GM12878 (cell line): ENCODE measurements at regions not wholly inside any gene's neighbourhood (a gene's known extent, or its start where the extent isn't known, plus 50 kb on each side); places are given as distances from the start of the nearest gene placed in this dataset.

Experiments used
- ATAC-seq: fragments of 200-7000 bp; cut with Tn5 transposase; 3 replicates; pipeline ENCODE4 v1.9.1; 2020; ENCODE audit warnings: mild to moderate bottlenecking, moderate library complexity
- BruUV-seq: library from RNA; stranded (reverse); fragments of 400-500 nt; replicated peaks from 2 replicates; lab custom pipeline; 2021; lab: Mats Ljungman, UMichigan
- CTCF ChIA-PET: fragments of 300-600 bp; sonication (Branson Sonifier 250); formaldehyde crosslinking; extraction: SDS; loops from one replicate; lab custom pipeline; 2021; ENCODE audit warnings: inconsistent platforms; lab: Yijun Ruan, JAX
- POLR2A ChIA-PET: fragments of 350-600 bp; formaldehyde crosslinking; extraction: SDS; loops from one replicate; lab custom pipeline; 2021; ENCODE audit warnings: inconsistent platforms; lab: Charles Lee
- RAD21 ChIA-PET: fragments of 300-600 bp; sonication (Branson Sonifier 250); formaldehyde crosslinking; loops from one replicate; lab custom pipeline; 2023; ENCODE audit warnings: antibody characterized with exemption; ENCODE audit not compliant: unreplicated experiment; lab: Charles Lee
- SMC1A ChIA-PET: fragments of 300-600 bp; sonication (Branson Sonifier 250); formaldehyde crosslinking; loops from one replicate; lab custom pipeline; 2023; ENCODE audit not compliant: unreplicated experiment, uncharacterized antibody; lab: Charles Lee
- DNase-seq: peaks from one replicate; pipeline ENCODE4 v3.0.0-alpha.2; 2011; ENCODE audit warnings: low read depth, low spot score
- FAIRE-seq: peaks from 3 replicates; lab custom pipeline; 2011; peaks lifted over from hg19 to GRCh38; lab: Jason Lieb, UNC
- H2AFZ ChIP-seq: 2 replicates; pipeline ENCODE4 v1.6.0; 2011; ENCODE audit warnings: low read depth, low read length, control low read depth; ENCODE audit not compliant: control insufficient read depth
- H3K27ac ChIP-seq: 2 replicates; pipeline ENCODE4 v1.5.1; 2011; ENCODE audit warnings: control low read depth; ENCODE audit not compliant: control insufficient read depth, insufficient read depth
- H3K27me3 ChIP-seq, 2 experiments: replicated peaks in 1 of 2; 2 replicates each; pipeline versions ENCODE4 v1.6.0 to v1.6.1; 2011; ENCODE audit warnings: low read length in 1 of 2; ENCODE audit not compliant: control insufficient read depth in 2 of 2, insufficient read depth in 2 of 2
- H3K36me3 ChIP-seq, 2 experiments: 2 replicates each; pipeline ENCODE4 v1.5.1; 2011; ENCODE audit warnings: low read length in 1 of 2; ENCODE audit not compliant: control insufficient read depth in 2 of 2, insufficient read depth in 2 of 2
- H3K4me1 ChIP-seq: 2 replicates; pipeline ENCODE4 v1.6.1; 2011; ENCODE audit warnings: mild to moderate bottlenecking, low read length, moderate library complexity, mixed read lengths; ENCODE audit not compliant: control insufficient read depth, insufficient read depth
- H3K4me2 ChIP-seq: 2 replicates; pipeline ENCODE4 v1.6.0; 2011; ENCODE audit warnings: control low read depth; ENCODE audit not compliant: control insufficient read depth, insufficient read depth
- H3K4me3 ChIP-seq: fragments of 200-600 bp; sonication (generic); 2 replicates; pipeline ENCODE4 v1.5.1; 2016
- H3K79me2 ChIP-seq: 2 replicates; pipeline ENCODE4 v1.6.0; 2011; ENCODE audit warnings: low read length; ENCODE audit not compliant: control insufficient read depth, insufficient read depth
- H3K9ac ChIP-seq: 2 replicates; pipeline ENCODE4 v1.8.0; 2011; ENCODE audit warnings: low read length, control low read depth, mixed read lengths; ENCODE audit not compliant: control insufficient read depth, insufficient read depth
- H3K9me3 ChIP-seq: replicated peaks from 3 replicates; pipeline ENCODE4 v1.5.1; 2011; ENCODE audit warnings: mild to moderate bottlenecking, low read length; ENCODE audit not compliant: control insufficient read depth, insufficient read depth
- H4K20me1 ChIP-seq: 2 replicates; pipeline ENCODE4 v1.6.0; 2011; ENCODE audit not compliant: control insufficient read depth, insufficient read depth
- ELK1 ChIP-seq: IDR thresholded peaks from 2 replicates; pipeline ENCODE4 v1.6.1; 2012; ENCODE audit warnings: low read depth, low read length, improper control_type of control experiment
- HDGF ChIP-seq: fragments of 450-650 bp; IDR thresholded peaks from 2 replicates; pipeline ENCODE4 v1.6.1; 2016; ENCODE audit warnings: antibody characterized with exemption
- IRF3 ChIP-seq: fragments of 450-650 bp; IDR thresholded peaks from 2 replicates; pipeline ENCODE4 v1.6.1; 2014; ENCODE audit warnings: mild to moderate bottlenecking
- MEF2B ChIP-seq: fragments of 450-650 bp; IDR thresholded peaks from 2 replicates; pipeline ENCODE4 v1.6.1; 2018; ENCODE audit warnings: mild to moderate bottlenecking, moderate library complexity; ENCODE audit not compliant: partially characterized antibody, poor library complexity, severe bottlenecking
- MTA2 ChIP-seq: fragments of 450-650 bp; IDR thresholded peaks from 2 replicates; pipeline ENCODE4 v1.6.1; 2016; ENCODE audit warnings: low read depth, mild to moderate bottlenecking, moderate library complexity
- MYC ChIP-seq: IDR thresholded peaks from 2 replicates; pipeline ENCODE4 v1.6.1; 2011; ENCODE audit warnings: mild to moderate bottlenecking, low read length, moderate library complexity, inconsistent platforms; ENCODE audit not compliant: insufficient read depth, insufficient replicate concordance, insufficient read length, severe bottlenecking
- NRF1 ChIP-seq: conservative IDR thresholded peaks from 2 replicates; pipeline ENCODE4 v1.6.1; 2011; ENCODE audit warnings: mild to moderate bottlenecking, low read depth, low read length, improper control_type of control experiment
- RELB ChIP-seq: fragments of 450-650 bp; IDR thresholded peaks from 2 replicates; pipeline ENCODE4 v1.6.1; 2017; ENCODE audit warnings: low read depth, mild to moderate bottlenecking, moderate library complexity
- SKIL ChIP-seq: fragments of 450-650 bp; IDR thresholded peaks from 2 replicates; pipeline ENCODE4 v1.6.1; 2017; ENCODE audit warnings: mild to moderate bottlenecking, low read depth, inconsistent platforms; ENCODE audit not compliant: poor library complexity, severe bottlenecking
- STAT1 ChIP-seq: fragments of 450-650 bp; conservative IDR thresholded peaks from 2 replicates; pipeline ENCODE4 v1.6.1; 2014; ENCODE audit warnings: antibody characterized with exemption, mild to moderate bottlenecking
- SUZ12 ChIP-seq: fragments of 200-600 bp; sonication (generic); IDR thresholded peaks from one replicate; pipeline ENCODE4 v1.6.1; 2018; ENCODE audit warnings: antibody characterized with exemption, mild to moderate bottlenecking; ENCODE audit not compliant: unreplicated experiment
- ZNF24 ChIP-seq: fragments of 450-650 bp; IDR thresholded peaks from 2 replicates; pipeline ENCODE4 v1.6.1; 2017; ENCODE audit warnings: antibody characterized with exemption, mild to moderate bottlenecking
- WGBS: methylation state at CpG from one replicate; pipeline ENCODE4 v1.1.6; 2016; ENCODE audit warnings: low lambda C conversion rate; ENCODE audit not compliant: insufficient replicate concordance, insufficient coverage; ENCODE audit errors: missing lambda C conversion rate; 5-methylcytosine and 5-hydroxymethylcytosine counted together
- in situ Hi-C: fragments of 300-500 bp; cut with MboI; formaldehyde crosslinking; loops from 9 replicates; pipeline ENCODE4 v1.14.3; 2018; ENCODE audit warnings: mixed read lengths
- intact Hi-C: fragments of 100-400 bp; cut with micrococcal nuclease; formaldehyde crosslinking; loops from one replicate; pipeline ENCODE4 v1.14.2; 2022; ENCODE audit not compliant: unreplicated experiment

GRCh38 chr13:37369616-37370015 lies 229.0 kb downstream of the POSTN start:
- FAIRE-seq (no peak), ATAC-seq (no peak), DNase-seq (no peak)
- ChIA-PET POLR2A (no interaction called here), RAD21 (no interaction called here), CTCF (interaction anchor here (1.1 kb wide), 1 partner anchor 14 kb away, joined by 3 read pairs; no protein-coding TSS in a partner anchor), SMC1A (no interaction called here)
- Histone ChIP-seq H3K9ac (no peak overlapping the region), H3K4me2 (no peak overlapping the region), H3K79me2 (no peaks in the 10 kb centered on the region), H3K4me1 (no peaks in the 10 kb centered on the region), H2AFZ (no peak overlapping the region), H3K36me3 (no peaks in the 10 kb centered on the region), H3K27ac (no peak overlapping the region), H3K27me3 (no peaks in the 10 kb centered on the region), H4K20me1 (no peaks in the 10 kb centered on the region), H3K9me3 (no peaks in the 10 kb centered on the region), H3K4me3 (no peak overlapping the region)
- WGBS, result 0% methylated on average over 4 of the region's 4 CpGs
- in situ Hi-C loops, result no loop called here
- intact Hi-C loops, result no loop called here
- no TSS peak for BruUV-seq
- TF ChIP-seq SKIL (no peak), SUZ12 (no peak), RELB (no peak), ELK1 (no peak), IRF3 (no peak), HDGF (no peak), STAT1 (no peak), ZNF24 (no peak), MYC (no peak), MTA2 (no peak), NRF1 (no peak), MEF2B (no peak)
